ENCODE measurements at regions not wholly inside any gene's neighbourhood (a gene's known extent, or its start where the extent isn't known, plus 50 kb on each side); places are given as distances from the start of the nearest gene placed in this dataset.

DNA sequence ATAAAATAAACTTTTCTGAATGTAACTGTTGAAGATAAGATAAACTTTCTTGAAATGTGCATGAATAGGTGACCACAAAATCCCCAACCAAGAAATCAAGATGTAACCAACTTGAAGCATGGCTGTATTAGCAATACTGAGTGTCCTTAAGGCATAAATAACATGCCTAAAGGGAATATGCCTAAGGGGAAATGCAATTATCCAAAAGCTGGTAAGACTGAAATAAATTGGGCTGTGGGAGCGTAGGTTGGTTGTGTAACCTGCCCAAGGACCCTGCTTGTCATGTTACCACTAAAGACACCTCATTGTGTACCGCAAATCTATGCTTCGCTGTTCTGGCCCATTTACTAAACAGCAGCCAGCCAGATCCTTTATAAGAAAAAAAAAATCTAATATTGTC is 200.8 kb upstream of the PDE10A start:
- DNase-seq (ENCODE audit: extremely low read depth in 1 of 11, low read depth in 9 of 11, low spot score in 4 of 11), result no peak

DNA sequence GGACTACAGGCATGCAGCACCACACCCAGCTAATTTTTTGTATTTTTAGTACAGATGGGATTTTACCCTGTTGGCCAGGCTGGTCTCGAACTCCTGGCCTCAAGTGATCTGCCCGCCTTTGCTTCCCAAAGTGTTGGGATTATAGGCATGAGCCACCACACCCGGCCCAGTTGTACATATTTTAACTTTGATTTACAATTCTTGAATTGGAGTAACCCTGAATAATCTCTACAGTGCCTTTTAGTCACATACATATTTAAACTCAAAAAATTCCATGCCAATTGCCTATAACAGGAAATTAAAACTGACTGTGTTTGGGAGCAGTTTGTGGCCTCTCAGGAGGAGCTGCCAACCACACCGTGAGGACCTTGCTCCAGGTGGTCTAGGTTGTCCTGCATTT is 199.8 kb upstream of the PDE10A start:
- DNase-seq (ENCODE audit: extremely low read depth in 1 of 11, low read depth in 9 of 11, low spot score in 4 of 11), result no peak

GRCh38 chr6:165861226-165861625 is 198.2 kb upstream of the PDE10A start:
- no peak for DNase-seq (ENCODE audit: extremely low read depth in 1 of 11, low read depth in 9 of 11, low spot score in 4 of 11)

DNA sequence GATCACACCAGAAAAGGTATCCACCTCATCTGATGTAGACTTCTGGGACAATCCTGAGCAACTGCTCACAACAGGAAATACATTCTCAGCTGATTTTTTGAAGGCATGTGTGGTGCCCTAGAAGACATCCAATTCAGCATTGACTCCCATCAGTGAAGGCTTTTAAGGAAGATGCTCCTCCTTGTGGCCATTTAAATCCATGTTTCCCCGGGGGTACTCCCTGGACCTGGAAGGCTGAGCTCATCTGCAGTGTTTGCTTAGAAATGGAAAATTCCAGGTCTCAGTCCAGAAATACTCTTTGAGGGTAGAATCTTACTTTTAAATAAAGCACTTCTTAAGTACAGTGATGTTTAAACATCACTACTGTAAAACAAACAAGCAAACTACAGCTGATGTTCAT is 195.5 kb upstream of the PDE10A start:
- DNase-seq (ENCODE audit: extremely low read depth in 1 of 11, low read depth in 9 of 11, low spot score in 4 of 11), result no peak

DNA sequence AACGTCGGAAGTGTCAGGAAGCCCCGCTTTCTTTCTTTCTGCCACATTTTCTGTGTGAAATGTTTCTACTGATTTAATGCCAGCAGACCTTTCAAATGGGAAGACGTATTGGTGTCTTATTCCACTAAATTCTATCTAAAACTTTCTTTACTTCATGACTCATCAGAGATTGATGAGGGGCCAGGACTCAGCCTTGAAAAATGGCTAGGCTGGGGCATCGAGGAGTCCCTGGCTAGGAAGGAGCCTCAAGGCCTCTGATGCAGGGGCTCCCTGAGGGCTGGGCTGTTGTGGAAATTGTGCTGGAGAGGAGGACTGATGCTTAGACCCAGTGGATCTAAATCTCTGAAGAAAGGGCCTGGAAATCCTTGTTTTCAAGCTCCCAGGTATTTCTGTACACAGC is 192.8 kb upstream of the PDE10A start:
- no peak for DNase-seq (ENCODE audit: extremely low read depth in 1 of 11, low read depth in 9 of 11, low spot score in 4 of 11)

GRCh38 chr6:165854863-165855593 is 192.0 kb upstream of the PDE10A start:
- no peak for DNase-seq (ENCODE audit: extremely low read depth in 1 of 11, low read depth in 9 of 11, low spot score in 4 of 11)

GRCh38 chr6:165854061-165854862 is 191.2 kb upstream of the PDE10A start:
- no peak for DNase-seq (ENCODE audit: extremely low read depth in 1 of 11, low read depth in 9 of 11, low spot score in 4 of 11)

GRCh38 chr6:165852676-165853075 is 189.6 kb upstream of the PDE10A start:
- DNase-seq (ENCODE audit: extremely low read depth in 1 of 11, low read depth in 9 of 11, low spot score in 4 of 11), result no peak

DNA sequence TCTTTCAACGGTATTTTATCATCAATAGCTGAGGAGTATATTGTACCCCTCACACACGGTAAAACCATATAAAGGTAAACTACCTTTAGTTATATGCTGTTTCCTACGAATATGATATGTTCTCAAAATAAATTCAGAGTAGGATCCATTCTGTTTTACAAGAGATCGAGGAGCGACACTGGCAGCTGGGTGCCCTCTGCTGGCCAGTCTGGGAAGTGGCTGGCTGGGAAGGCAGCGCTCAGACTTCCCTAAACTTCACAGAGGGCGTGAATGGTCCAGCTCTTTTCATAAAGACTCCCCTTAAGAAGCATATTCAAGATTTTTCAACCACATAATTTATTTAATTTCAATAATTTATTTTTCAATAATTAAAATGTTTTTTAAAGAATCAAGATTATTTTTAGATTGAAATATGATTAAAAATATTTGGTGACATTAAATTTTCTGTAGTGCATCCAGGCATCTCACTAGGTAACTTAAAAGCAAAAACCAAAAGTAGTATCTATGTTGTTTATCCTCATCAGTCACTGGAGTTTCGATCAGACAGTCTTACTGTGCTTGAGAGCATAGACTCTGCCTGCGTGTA is 187.5 kb upstream of the PDE10A start:
- DNase-seq (ENCODE audit: extremely low read depth in 1 of 11, low read depth in 9 of 11, low spot score in 4 of 11), result peak in 2 of 11 donors; percentile 57 to 72

DNA sequence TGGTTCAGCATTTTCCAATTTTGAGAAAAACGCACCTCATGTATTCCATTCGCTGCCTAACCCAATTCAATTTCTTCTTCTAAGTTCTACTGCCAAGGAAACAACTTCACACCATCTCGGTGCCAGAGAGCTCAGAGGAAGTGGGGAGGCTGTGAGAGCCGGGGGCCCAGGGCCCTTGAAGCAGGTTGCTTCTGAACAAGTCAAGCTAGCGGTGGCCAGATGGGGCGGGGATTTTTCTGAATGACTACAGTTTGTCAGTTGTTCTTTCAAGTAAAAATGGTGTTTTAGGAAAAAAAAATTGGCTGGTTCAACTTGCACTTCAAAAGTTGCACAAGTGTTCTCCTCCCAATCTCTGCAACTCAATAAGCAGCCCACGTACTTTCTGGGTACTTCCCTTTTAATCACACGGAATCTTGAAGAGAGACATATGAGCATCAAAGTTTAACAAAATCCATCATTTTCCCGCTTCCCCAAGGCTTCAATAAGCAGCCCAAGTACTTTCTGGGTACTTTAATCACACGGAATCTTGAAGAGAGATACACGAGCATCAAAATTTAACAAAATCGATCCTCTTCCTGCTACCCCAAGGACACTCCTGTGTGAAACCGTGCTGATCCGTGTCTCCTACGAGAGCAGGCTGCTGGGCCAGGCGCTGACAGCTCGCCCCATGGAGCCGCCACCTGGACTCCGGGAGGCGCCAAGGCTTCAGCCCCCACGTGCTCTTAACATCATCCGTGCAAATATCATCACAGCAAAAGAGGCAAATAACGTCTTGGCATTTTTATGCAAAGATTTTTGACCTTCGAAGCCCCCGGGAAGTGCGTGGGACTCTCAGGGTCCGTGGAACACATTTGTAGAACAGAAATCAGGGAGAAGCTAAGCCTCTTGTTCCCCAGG is 186.7 kb upstream of the PDE10A start:
- no peak for DNase-seq (ENCODE audit: extremely low read depth in 1 of 11, low read depth in 9 of 11, low spot score in 4 of 11)

- no peak for DNase-seq (ENCODE audit: extremely low read depth in 1 of 11, low read depth in 9 of 11, low spot score in 4 of 11)
Observed at GRCh38 chr6:165848086-165848426, 185.0 kb upstream of the PDE10A start.

DNA sequence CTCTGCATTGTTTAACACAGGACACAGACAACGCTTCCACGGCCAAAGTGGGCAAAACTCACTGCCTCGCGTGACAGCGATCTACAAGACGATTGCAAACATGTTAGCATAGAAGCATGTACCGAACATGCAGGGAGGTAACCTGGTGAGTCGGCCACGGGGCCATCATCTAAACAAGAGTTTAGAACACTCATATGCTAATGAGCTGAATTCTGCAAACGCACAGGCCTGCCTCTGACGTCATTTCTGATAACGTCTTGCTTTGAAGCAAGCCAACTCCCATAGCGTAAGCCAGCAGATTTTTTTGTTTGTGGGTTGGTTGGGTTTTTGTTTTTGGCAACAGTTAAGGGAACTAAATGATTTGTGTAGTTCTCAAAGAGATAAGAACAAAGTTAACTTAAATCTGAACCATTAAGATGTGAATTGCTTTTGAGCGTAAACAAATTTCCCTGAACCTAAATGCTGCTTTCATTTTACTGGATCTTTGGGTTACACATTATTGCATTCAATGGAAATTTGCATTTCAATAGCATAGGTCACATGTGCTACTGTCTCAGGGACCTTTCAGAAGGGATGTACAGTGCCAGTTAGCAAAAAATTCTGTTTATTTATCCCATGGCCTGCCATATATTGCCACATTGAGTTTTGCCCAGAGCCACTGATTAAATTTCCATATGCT is 184.5 kb upstream of the PDE10A start:
- DNase-seq (ENCODE audit: extremely low read depth in 1 of 11, low read depth in 9 of 11, low spot score in 4 of 11), result no peak

DNA sequence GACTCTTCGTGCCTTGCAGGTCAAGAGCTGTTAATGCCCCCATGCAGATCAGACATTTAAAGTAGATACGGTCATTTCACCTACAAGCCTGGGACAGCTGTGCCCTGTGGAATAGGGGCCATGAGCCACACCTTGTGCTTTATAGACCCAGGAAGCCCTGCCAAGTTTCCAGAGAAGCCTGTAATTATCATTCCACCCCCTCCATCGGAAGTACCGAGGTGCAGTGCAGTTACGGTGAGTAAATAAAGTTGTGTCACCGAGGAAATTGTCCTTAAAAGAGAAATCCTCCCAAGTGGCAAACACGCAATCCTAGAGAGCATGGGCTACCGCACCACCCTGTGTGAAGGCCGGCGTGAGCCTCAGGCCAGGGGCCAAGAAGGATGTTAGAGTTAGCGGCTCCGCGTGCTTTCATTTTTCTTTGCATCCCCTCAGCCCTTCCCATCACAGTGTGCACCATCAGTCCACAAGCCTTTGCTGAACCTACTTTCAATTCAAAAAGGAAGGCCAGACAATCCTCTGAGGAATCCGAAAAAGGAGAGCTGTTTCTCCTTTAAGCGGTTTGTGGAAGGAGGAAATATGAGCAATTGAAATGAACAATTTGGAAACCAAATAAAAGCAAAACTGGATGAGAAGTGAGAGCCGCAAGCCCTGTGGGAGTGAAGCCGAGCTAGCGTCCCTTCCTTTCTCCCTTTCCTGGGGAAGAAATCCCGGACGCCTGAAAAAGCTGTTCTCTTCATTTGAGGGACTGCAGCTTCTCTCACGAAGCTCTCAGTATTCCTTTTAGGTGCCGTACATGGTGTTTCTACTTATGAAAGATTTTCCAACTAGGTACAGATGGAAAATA is 183.3 kb upstream of the PDE10A start:
- no peak for DNase-seq (ENCODE audit: extremely low read depth in 1 of 11, low read depth in 9 of 11, low spot score in 4 of 11)

DNA sequence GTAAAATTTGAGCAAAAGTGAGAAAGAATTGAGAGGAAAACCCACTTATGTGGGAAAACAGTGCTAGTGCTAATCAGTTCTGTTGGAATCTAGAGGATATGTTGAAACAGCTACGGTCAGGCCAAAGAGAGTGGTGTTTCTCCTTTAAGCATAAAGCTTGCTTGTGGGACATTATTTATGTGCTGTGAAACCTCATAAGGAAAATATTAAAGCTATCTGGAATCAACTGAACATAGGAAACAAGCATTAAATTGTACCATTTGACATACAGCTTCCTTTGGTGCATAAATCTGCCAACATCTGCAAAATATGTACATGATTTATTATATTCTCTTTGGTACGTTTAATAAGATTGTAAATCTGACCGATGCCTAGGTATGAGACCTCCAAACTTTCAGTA is 182.5 kb upstream of the PDE10A start:
- DNase-seq (ENCODE audit: extremely low read depth in 1 of 11, low read depth in 9 of 11, low spot score in 4 of 11), result peak in 4 of 11 donors; percentile 56 to 63 (median 62)

GRCh38 chr6:165844801-165845364 is 181.8 kb upstream of the PDE10A start:
- DNase-seq (ENCODE audit: extremely low read depth in 1 of 11, low read depth in 9 of 11, low spot score in 4 of 11), result no peak

DNA sequence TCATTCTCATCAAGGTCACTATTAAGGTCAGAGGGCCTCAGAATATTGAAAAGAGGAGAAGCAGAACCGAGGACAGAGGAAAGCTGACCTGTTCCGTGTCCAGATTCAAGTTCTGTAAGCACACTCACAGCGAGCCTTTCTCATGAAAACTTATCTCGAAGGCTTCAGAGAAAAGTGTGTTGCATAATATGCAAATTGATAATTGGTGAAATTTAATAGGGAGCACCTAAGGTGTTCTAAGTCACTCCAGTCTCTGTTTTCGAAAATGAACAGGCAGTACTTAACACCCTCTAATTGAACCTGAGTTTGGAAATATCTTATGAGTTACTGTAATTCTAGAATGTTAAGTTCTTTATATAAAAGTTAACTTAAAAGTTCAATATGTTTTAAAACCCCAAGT is 181.2 kb upstream of the PDE10A start:
- DNase-seq (ENCODE audit: extremely low read depth in 1 of 11, low read depth in 9 of 11, low spot score in 4 of 11), result no peak

- no peak for DNase-seq (ENCODE audit: extremely low read depth in 1 of 11, low read depth in 9 of 11, low spot score in 4 of 11)
Observed at GRCh38 chr6:165843568-165844113, 180.6 kb upstream of the PDE10A start.

All from renal cortex interstitium (tissue), 11 donors.